GM18502 (cell line): ENCODE measurements at regions not wholly inside any gene's neighbourhood (a gene's known extent, or its start where the extent isn't known, plus 50 kb on each side); places are given as distances from the start of the nearest gene placed in this dataset.
A peak's percentile ranks its signal among the peaks of the same experiment; 100 is the strongest.

Experiments
- ATAC-seq: cut with Tn5 transposase; IDR thresholded peaks from one replicate; pipeline ENCODE4 v1.9.1; 2021; ENCODE audit warnings: mild to moderate bottlenecking; ENCODE audit not compliant: unreplicated experiment, poor library complexity

- no peak for ATAC-seq
Measured at GRCh38 chr14:22095860-22096513, 422.4 kb upstream of the OR4E1 start.

GRCh38 chr14:22089940-22090339 is 416.3 kb upstream of the OR4E1 start:
- no peak for ATAC-seq

GRCh38 chr14:22088614-22089342 is 415.2 kb upstream of the OR4E1 start:
- ATAC-seq: no peak

- no peak for ATAC-seq
Measured at GRCh38 chr14:22086131-22086530, 412.5 kb upstream of the OR4E1 start.

DNA sequence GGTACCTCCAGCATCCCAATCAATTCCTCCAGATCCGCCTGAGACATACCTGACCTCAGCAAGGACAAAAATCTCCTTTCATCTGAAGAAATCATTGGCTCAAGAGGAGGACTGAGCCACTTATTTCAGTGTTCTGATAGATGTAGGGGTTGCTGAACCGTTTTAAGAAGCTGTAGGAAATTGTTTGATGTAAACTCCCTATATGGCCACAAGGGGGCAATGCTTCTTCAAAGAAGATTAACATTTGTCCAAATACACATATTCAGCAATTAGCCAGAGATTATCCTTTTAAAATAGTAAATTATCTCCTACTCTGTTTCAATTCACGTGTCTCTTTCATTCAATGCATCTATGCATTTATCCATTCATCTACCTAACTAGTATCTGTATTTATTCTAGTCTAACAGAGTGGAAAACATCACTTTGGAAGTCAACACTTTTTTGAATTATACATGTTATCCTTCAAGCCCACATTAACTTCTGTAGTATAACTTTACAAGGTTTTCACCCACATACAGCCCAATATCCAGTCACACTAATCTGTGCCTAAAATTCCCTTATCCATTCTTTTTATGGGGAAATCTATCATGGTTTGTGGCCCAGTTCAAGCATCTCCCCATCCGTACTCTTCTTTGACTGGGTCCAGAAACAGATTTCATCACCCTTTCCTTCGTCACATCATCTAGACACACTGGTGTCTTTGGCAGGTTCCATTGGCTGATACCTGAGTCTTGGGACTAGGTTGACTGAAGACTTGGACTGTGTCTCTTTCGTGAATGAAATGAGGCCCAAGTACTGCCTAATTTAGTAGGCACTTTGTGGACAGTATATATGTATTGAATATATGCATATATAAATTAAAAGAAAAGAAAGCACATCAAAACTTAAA is 411.0 kb upstream of the OR4E1 start:
- ATAC-seq: no peak

DNA sequence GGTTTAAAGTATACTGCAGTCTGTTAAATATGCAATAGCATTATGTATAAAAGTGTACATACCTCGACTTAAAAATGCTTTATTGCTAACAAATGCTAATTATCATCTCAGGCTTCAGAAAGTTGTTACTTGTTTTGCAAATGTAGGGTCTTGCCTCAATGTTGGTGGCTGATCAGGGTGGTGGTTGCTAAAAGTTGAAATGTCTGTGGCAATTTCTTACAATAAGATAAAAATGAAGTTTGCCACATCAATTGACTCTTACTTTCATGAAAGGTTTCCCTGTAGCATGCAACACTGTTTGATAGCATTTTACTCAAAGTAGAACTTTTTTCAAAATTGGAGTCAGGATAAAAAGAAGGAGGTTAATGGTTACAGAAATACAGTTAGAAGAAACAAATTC is 407.7 kb upstream of the OR4E1 start:
- no peak for ATAC-seq

- ATAC-seq: no peak
Measured at GRCh38 chr14:22079766-22080165, 406.1 kb upstream of the OR4E1 start.

DNA sequence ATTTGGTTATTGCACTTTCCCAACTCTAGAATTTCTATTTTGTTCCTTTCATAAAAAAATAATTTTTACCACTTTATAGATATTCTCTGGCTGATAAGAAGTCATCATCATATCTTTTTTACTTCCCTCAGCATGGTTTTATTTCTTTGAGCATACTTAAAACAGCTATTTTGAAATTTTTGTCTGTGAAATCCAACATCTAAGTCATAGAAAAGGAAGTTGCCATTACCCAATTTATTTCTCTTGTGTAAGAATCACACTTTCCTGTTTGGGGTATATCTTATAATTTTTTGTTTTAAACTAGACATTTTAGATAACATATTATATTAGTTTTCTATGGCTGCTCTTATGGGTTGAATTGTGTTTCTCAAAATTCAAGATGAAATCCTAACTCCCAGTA is 400.2 kb upstream of the OR4E1 start:
- no peak for ATAC-seq

DNA sequence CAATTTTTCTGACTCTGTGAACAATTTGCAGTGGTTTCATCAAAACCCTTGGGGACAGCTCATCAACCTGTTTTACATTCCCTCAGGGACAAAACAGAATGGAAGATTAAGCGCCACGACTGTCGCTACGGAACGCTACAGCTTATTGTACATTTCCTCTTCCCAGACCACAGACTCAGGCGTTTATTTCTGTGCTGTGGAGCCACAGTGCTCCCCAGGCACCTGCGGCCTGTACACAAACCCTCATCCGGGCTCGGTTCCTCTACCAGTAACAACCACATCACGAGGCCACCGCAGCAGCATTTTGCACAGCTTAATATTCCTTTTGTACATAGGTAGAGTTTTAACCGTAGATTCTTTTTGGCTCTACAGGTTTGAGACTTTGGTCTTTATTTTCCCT is 397.4 kb upstream of the OR4E1 start:
- ATAC-seq: peak; percentile 94

- peak; percentile 69 for ATAC-seq
Measured at GRCh38 chr14:22070119-22070982, 396.7 kb upstream of the OR4E1 start.

DNA sequence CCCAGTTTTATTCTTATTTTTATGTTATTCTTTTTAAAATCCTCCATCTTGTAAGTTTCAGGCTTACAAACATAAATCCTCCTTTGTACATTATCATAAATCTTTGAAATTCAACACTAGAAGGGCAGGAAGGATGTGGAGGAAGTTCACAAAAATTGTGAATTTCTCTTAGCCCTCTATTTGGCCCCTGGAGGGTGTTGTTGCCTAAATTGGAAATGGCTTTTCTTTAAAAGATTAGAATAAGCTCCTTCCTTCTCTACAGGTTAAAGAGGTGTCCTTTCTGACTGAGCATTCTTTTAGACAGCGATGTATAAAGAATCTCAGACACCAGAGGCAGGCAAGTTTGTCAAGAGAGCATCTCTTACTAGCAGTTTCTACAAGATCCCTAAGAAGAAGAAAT is 391.7 kb upstream of the OR4E1 start:
- ATAC-seq: no peak

DNA sequence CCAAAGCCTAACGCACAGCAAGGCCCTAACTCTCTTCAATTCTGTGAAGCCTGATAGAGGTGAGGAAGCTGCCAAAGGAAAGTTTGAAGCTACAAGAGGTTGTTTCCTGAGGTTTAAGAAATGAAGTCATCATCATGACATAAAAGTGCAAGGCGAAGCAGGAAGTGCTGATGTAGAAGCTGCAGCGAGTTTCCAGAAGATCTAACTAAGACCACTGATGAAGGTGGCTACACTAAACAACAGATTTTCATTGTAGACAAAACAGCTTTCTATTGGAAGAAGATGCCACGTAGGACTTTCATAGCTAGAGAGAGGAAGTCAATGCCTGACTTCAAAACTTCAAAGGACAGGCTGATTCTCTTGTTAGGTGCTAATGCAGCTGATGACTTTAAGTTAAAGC is 385.6 kb upstream of the OR4E1 start:
- ATAC-seq: no peak

DNA sequence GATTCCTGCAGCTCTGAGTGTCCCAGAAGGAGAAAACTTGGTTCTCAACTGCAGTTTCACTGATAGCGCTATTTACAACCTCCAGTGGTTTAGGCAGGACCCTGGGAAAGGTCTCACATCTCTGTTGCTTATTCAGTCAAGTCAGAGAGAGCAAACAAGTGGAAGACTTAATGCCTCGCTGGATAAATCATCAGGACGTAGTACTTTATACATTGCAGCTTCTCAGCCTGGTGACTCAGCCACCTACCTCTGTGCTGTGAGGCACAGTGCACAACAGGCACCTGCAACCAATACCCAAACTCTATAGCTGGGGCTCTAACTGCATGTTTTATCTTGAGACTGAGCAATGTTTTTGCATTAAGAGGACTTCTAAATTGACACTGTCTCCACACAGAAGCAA is 379.2 kb upstream of the OR4E1 start:
- ATAC-seq: no peak

DNA sequence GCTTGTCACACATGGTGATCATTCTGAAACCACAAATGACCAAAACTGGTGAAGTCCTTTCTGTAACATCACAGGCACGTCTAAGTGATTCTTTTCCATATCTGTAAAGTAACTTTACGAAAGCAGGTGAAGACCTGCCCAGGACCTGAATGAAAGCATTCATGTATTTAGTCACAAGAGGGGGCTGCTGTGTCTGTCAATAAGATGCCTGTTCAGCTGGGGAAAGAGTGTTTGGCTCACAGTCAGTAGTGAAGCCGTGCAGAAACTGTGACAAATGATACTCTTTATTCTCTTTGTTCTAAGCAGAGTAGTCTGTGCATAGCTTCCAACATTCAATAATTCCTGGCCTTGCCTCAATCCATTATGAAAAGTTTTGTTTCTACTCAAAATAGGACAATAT is 373.5 kb upstream of the OR4E1 start:
- ATAC-seq: peak; percentile 76

DNA sequence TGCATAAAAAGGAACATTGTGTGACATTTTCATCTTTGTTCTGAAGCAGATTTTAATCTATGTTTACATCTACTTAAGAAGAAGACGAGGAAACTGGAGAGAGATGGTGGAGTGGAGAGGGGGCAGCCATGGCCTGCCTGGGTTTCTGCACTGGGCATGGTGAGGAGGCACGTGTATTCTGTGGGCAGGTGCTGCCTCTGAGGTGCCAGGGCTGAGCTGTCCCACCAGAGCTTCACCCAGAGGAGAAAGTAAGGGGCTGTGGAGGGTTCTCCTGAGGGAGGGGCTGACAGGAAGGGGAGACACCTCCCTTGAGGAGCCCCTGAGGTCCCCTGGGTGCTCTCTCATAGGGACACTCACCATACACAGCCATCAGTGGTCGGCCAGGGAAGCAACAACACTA is 372.4 kb upstream of the OR4E1 start:
- no peak for ATAC-seq

GRCh38 chr14:22044193-22044592 is 370.6 kb upstream of the OR4E1 start:
- no peak for ATAC-seq

DNA sequence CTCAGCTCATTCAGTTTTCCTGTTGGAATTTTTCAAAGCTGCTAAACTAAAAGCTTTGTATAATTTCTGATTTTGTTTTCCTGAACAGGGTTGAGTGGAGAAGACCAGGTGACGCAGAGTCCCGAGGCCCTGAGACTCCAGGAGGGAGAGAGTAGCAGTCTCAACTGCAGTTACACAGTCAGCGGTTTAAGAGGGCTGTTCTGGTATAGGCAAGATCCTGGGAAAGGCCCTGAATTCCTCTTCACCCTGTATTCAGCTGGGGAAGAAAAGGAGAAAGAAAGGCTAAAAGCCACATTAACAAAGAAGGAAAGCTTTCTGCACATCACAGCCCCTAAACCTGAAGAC is 367.1 kb upstream of the OR4E1 start:
- ATAC-seq: no peak

GRCh38 chr14:22039938-22040780 is 366.5 kb upstream of the OR4E1 start:
- ATAC-seq: no peak

- no peak for ATAC-seq
Measured at GRCh38 chr14:22036541-22037239, 363.1 kb upstream of the OR4E1 start.
